Fibroblast of the aortic adventitia (primary cell): ENCODE measurements at regions not wholly inside any gene's neighbourhood (a gene's known extent, or its start where the extent isn't known, plus 50 kb on each side); places are given as distances from the start of the nearest gene placed in this dataset.

ENCODE experiments used
- DNase-seq: peaks from one replicate; pipeline ENCODE4 v3.0.0-alpha.2; 2010; ENCODE audit warnings: low read depth
- H3K4me3 ChIP-seq: 2 replicates; pipeline ENCODE4 v1.5.1; 2011; ENCODE audit warnings: low read depth, mild to moderate bottlenecking, control low read depth, low read length, moderate library complexity
- CTCF ChIP-seq: IDR thresholded peaks from 2 replicates; pipeline ENCODE4 v1.5.1; 2011; ENCODE audit warnings: mild to moderate bottlenecking, low read length, control low read depth, inconsistent platforms; ENCODE audit not compliant: insufficient read depth

GRCh38 chr6:43996618-43997344 lies 130.5 kb downstream of the MRPL14 start:
- no peak for TF ChIP-seq CTCF
- no peak for DNase-seq
- H3K4me3 ChIP-seq, result no peak overlapping the region

GRCh38 chr6:43995137-43995536 lies 132.1 kb downstream of the MRPL14 start:
- TF ChIP-seq CTCF, result no peak
- H3K4me3 ChIP-seq, result no peak overlapping the region
- DNase-seq, result no peak

GRCh38 chr6:43993881-43994523 lies 133.2 kb downstream of the MRPL14 start:
- H3K4me3 ChIP-seq, result no peak overlapping the region

GRCh38 chr6:43992783-43993644 lies 134.2 kb downstream of the MRPL14 start:
- no peak for TF ChIP-seq CTCF

More at GRCh38 chr6:43993881-43994523, 133.2 kb downstream of the MRPL14 start:
- no peak for TF ChIP-seq CTCF
- no peak for DNase-seq

GRCh38 chr6:43992126-43992663 lies 135.1 kb downstream of the MRPL14 start:
- no peak overlapping the region for H3K4me3 ChIP-seq
- no peak for TF ChIP-seq CTCF
- no peak for DNase-seq

More at GRCh38 chr6:43992783-43993644, 134.2 kb downstream of the MRPL14 start:
- no peak for DNase-seq
- H3K4me3 ChIP-seq, result no peak overlapping the region
